H1 (cell line): ENCODE measurements at regions not wholly inside any gene's neighbourhood (a gene's known extent, or its start where the extent isn't known, plus 50 kb on each side); places are given as distances from the start of the nearest gene placed in this dataset.
A peak's percentile ranks its signal among the peaks of the same experiment; 100 is the strongest.

Experiments
- CTCF ChIA-PET: fragments of 300-600 bp; sonication (Branson Sonifier 250); formaldehyde crosslinking; loops from one replicate; lab custom pipeline; 2021; ENCODE audit not compliant: partially characterized antibody; lab: Charles Lee
- POLR2A ChIA-PET: fragments of 300-600 bp; sonication (Branson Sonifier 250); formaldehyde crosslinking; loops from one replicate; lab custom pipeline; 2021; ENCODE audit warnings: inconsistent platforms; ENCODE audit not compliant: partially characterized antibody; lab: Charles Lee
- DNase-seq, 2 experiments: peaks; one replicate each; pipeline versions ENCODE4 v3.0.0 to v3.0.0-alpha.2; 2010 to 2022; ENCODE audit warnings: low spot score in 2 of 2, low read depth in 1 of 2, mixed read lengths in 1 of 2
- FAIRE-seq: peaks from 2 replicates; lab custom pipeline; 2011; peaks lifted over from hg19 to GRCh38; lab: Jason Lieb, UNC
- H2AFZ ChIP-seq: 2 replicates; pipeline ENCODE4 v1.8.1; 2012; ENCODE audit warnings: low read length, inconsistent platforms
- H2AK5ac ChIP-seq: 2 replicates; pipeline ENCODE4 v1.6.1; 2013; ENCODE audit warnings: low read depth, low read length
- H2BK120ac ChIP-seq: replicated peaks from 2 replicates; pipeline ENCODE3; 2013; ENCODE audit warnings: low read depth, low read length, inconsistent platforms
- H2BK12ac ChIP-seq: 2 replicates; pipeline ENCODE4 v1.6.1; 2013; ENCODE audit warnings: low read depth, low read length
- H2BK15ac ChIP-seq: 2 replicates; pipeline ENCODE4 v1.6.1; 2013; ENCODE audit warnings: low read length
- H2BK20ac ChIP-seq: 2 replicates; pipeline ENCODE4 v1.6.1; 2013; ENCODE audit warnings: low read length
- H2BK5ac ChIP-seq: 2 replicates; pipeline ENCODE4 v1.6.1; 2013; ENCODE audit warnings: low read depth, low read length
- H3K14ac ChIP-seq: 2 replicates; pipeline ENCODE4 v1.6.1; 2013; ENCODE audit warnings: inconsistent platforms; ENCODE audit not compliant: insufficient read length
- H3K18ac ChIP-seq: 2 replicates; pipeline ENCODE4 v1.6.1; 2013; ENCODE audit warnings: low read length; ENCODE audit errors: extremely low read depth
- H3K23ac ChIP-seq: 2 replicates; pipeline ENCODE4 v1.6.1; 2013; ENCODE audit warnings: inconsistent platforms; ENCODE audit not compliant: insufficient read length
- H3K23me2 ChIP-seq: 2 replicates; pipeline ENCODE4 v1.6.1; 2013; ENCODE audit warnings: low read depth, low read length
- H3K27ac ChIP-seq: 2 replicates; pipeline ENCODE4 v1.6.1; 2011; ENCODE audit warnings: low read depth, low read length, inconsistent platforms
- H3K27me3 ChIP-seq, 4 experiments: replicated peaks in 1 of 4; 1 replicate in 1 of 4; 2 replicates in 3 of 4; pipeline versions ENCODE4 v1.6.1 to v1.8.1; 2011 to 2013; ENCODE audit warnings: low read length in 3 of 4, mild to moderate bottlenecking in 3 of 4, inconsistent platforms in 2 of 4, mixed read lengths in 2 of 4, moderate library complexity in 1 of 4; ENCODE audit not compliant: control insufficient read depth in 3 of 4, insufficient read depth in 3 of 4; ENCODE audit errors: extremely low read depth in 1 of 4
- H3K36me3 ChIP-seq, 4 experiments: 2 replicates each; pipeline versions ENCODE4 v1.6.1 to v1.8.1; 2011 to 2013; ENCODE audit warnings: mild to moderate bottlenecking in 4 of 4, low read length in 3 of 4, moderate library complexity in 2 of 4, control low read depth in 1 of 4, inconsistent platforms in 1 of 4; ENCODE audit not compliant: insufficient read depth in 4 of 4, control insufficient read depth in 2 of 4
- H3K4ac ChIP-seq: replicated peaks from 2 replicates; pipeline ENCODE3; 2013; ENCODE audit warnings: low read length, low read depth, mixed read lengths, inconsistent platforms; ENCODE audit not compliant: insufficient read length
- H3K4me1 ChIP-seq, 4 experiments: replicated peaks in 1 of 4; 1 replicate in 1 of 4; 2 replicates in 3 of 4; pipeline versions ENCODE4 v1.6.1 to v1.8.1; 2011 to 2013; ENCODE audit warnings: low read length in 3 of 4, inconsistent platforms in 2 of 4, mixed read lengths in 1 of 4; ENCODE audit not compliant: insufficient read depth in 4 of 4, control insufficient read depth in 3 of 4
- H3K4me2 ChIP-seq, 2 experiments: 2 replicates each; pipeline versions ENCODE4 v1.6.1 to v1.8.1; 2011 to 2013; ENCODE audit warnings: low read depth in 2 of 2, low read length in 2 of 2, control low read depth in 1 of 2, inconsistent platforms in 1 of 2, mild to moderate bottlenecking in 1 of 2; ENCODE audit not compliant: insufficient read depth in 1 of 2
- H3K4me3 ChIP-seq, 4 experiments: fragments of 200-600, 300-600 bp in 1 of 4; sonication (generic), shearing (Covaris generic), sonication (Bioruptor Twin) in 1 of 4; 2 replicates each; pipeline versions ENCODE4 v1.5.1 to v1.8.1; 2011 to 2016; ENCODE audit warnings: low read length in 4 of 4, low read depth in 3 of 4, control low read depth in 2 of 4, inconsistent platforms in 2 of 4, mild to moderate bottlenecking in 2 of 4, mixed read lengths in 1 of 4, moderate library complexity in 1 of 4; ENCODE audit not compliant: insufficient read depth in 2 of 4; ENCODE audit errors: extremely low read depth in 1 of 4
- H3K56ac ChIP-seq: replicated peaks from 2 replicates; pipeline ENCODE3; 2013; ENCODE audit warnings: low read depth, mild to moderate bottlenecking, mixed read lengths, low read length, inconsistent platforms; ENCODE audit not compliant: insufficient read length
- H3K79me1 ChIP-seq: 2 replicates; pipeline ENCODE4 v1.6.1; 2013; ENCODE audit warnings: low read depth, low read length, control low read depth
- H3K79me2 ChIP-seq, 2 experiments: 2 replicates each; pipeline versions ENCODE4 v1.6.1 to v1.8.1; 2012 to 2013; ENCODE audit warnings: low read length in 2 of 2, mild to moderate bottlenecking in 2 of 2, inconsistent platforms in 1 of 2; ENCODE audit not compliant: insufficient read depth in 2 of 2, control insufficient read depth in 1 of 2
- H3K9ac ChIP-seq, 4 experiments: replicated peaks in 1 of 4; 1 replicate in 1 of 4; 2 replicates in 3 of 4; pipeline versions ENCODE4 v1.6.1 to v1.8.1; 2011 to 2013; ENCODE audit warnings: low read depth in 3 of 4, low read length in 3 of 4, control low read depth in 2 of 4, mild to moderate bottlenecking in 2 of 4, moderate library complexity in 2 of 4, inconsistent platforms in 1 of 4; ENCODE audit errors: extremely low read depth in 1 of 4
- H3K9me3 ChIP-seq, 2 experiments: 2 replicates each; pipeline versions ENCODE4 v1.6.1 to v1.8.1; 2012 to 2013; ENCODE audit warnings: mild to moderate bottlenecking in 2 of 2, moderate library complexity in 2 of 2, control low read depth in 1 of 2, inconsistent platforms in 1 of 2, low read depth in 1 of 2, low read length in 1 of 2, mixed read lengths in 1 of 2; ENCODE audit not compliant: insufficient read depth in 2 of 2
- H4K20me1 ChIP-seq, 2 experiments: replicated peaks in 1 of 2; 2 replicates each; pipeline versions ENCODE3 to v1.8.1; 2011 to 2013; ENCODE audit warnings: inconsistent platforms in 2 of 2, low read length in 2 of 2, mild to moderate bottlenecking in 1 of 2; ENCODE audit not compliant: insufficient read depth in 2 of 2, control insufficient read depth in 1 of 2
- H4K5ac ChIP-seq: 2 replicates; pipeline ENCODE4 v1.6.1; 2013; ENCODE audit warnings: low read length, low read depth, mixed read lengths, inconsistent platforms; ENCODE audit not compliant: insufficient read length
- H4K8ac ChIP-seq: 2 replicates; pipeline ENCODE4 v1.8.0; 2013; ENCODE audit warnings: mild to moderate bottlenecking, moderate library complexity, low read length, inconsistent platforms; ENCODE audit not compliant: insufficient read depth; ENCODE audit errors: extremely low read depth
- H4K91ac ChIP-seq: replicated peaks from 2 replicates; pipeline ENCODE3; 2013; ENCODE audit warnings: low read length, mixed read lengths, inconsistent platforms; ENCODE audit not compliant: insufficient read length
- FOSL1 ChIP-seq: IDR thresholded peaks from 2 replicates; pipeline ENCODE4 v1.6.1; 2011; ENCODE audit warnings: mild to moderate bottlenecking, low read depth, low read length, moderate library complexity; ENCODE audit not compliant: insufficient read depth
- TEAD4 ChIP-seq: IDR thresholded peaks from 2 replicates; pipeline ENCODE4 v1.6.1; 2012; ENCODE audit warnings: low read depth, low read length, inconsistent platforms, mixed read lengths
- WGBS, 2 experiments: shearing (Covaris generic) in 1 of 2; methylation state at CpG; one replicate each; pipeline versions ENCODE4 v1.1.6 to v1.1.7; 2013 to 2015; ENCODE audit warnings: low lambda C conversion rate in 2 of 2, mixed read lengths in 2 of 2, inconsistent platforms in 1 of 2, low coverage in 1 of 2, missing lambda C conversion rate in 1 of 2; ENCODE audit not compliant: insufficient replicate concordance in 2 of 2, insufficient coverage in 1 of 2, insufficient read length in 1 of 2; ENCODE audit errors: extremely low coverage in 1 of 2, missing lambda C conversion rate in 1 of 2; 5-methylcytosine and 5-hydroxymethylcytosine counted together

DNA sequence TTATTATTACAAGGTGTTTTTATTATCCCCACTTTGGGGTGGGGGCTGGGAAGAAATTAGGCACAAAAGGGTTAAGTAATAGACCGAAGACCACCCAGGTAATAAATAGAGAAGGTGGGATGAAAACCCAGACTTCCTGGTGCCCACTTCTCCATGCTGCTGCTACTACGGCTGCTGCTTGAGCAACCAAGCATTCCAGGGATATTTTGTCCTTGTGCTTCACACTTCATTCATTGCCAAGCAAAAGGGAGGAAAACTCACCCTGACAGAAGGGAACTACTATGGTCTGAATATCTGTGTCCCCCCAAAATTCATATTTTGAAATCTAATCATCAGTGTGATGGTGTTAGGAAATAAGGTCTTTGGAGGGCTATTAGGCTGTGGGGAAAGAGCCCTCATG is 470.9 kb upstream of the API5 start:
- Histone ChIP-seq H3K23ac (no peak overlapping the region), H3K79me1 (no peaks in the 10 kb centered on the region), H4K20me1 (no peaks in the 10 kb centered on the region), H4K91ac (no peak overlapping the region), H2BK5ac (no peak overlapping the region), H4K8ac (no peak overlapping the region), H3K27ac (no peak overlapping the region), H3K23me2 (no peaks in the 10 kb centered on the region), H3K36me3 (no peaks in the 10 kb centered on the region), H3K4me1 (peaks cover 2 to 10% (median 7%) of the 10 kb centered on the region in 4 experiments; a peak in 4 of 7 replicates), H3K9me3 (no peaks in the 10 kb centered on the region), H2BK15ac (no peak overlapping the region), H3K56ac (no peak overlapping the region), H2BK20ac (no peak overlapping the region), H3K4ac (no peak overlapping the region), H3K4me3 (no peak overlapping the region), H3K18ac (no peak overlapping the region), H3K14ac (no peak overlapping the region), H4K5ac (no peak overlapping the region), H2BK12ac (no peak overlapping the region), H3K79me2 (no peaks in the 10 kb centered on the region), H3K27me3 (no peaks in the 10 kb centered on the region), H2BK120ac (no peak overlapping the region), H3K4me2 (peak overlapping the region; percentile 16 to 32; a peak in 2 of 4 replicates), H2AFZ (no peak overlapping the region), H3K9ac (no peak overlapping the region), H2AK5ac (no peak overlapping the region)
- FAIRE-seq (no peak), DNase-seq (no peak)
- 94% methylated on average over 2 of the region's 2 CpGs; no CpG with 5 or more reads in 1 of the 2 experiments for WGBS, 2 experiments
- TF ChIP-seq TEAD4 (peak; percentile 42; the same call in 1 of the 2 replicates), FOSL1 (no peak)
- ChIA-PET POLR2A (no interaction called here), CTCF (no interaction called here)
